GM23338 (cell line): ENCODE measurements at regions not wholly inside any gene's neighbourhood (a gene's known extent, or its start where the extent isn't known, plus 50 kb on each side); places are given as distances from the start of the nearest gene placed in this dataset.
A peak's percentile ranks its signal among the peaks of the same experiment; 100 is the strongest.

Source experiments
- ATAC-seq: fragments of 200-7000 bp; cut with Tn5 transposase; 3 replicates; pipeline ENCODE4 v1.9.1; 2020
- DNase-seq: peaks from one replicate; pipeline ENCODE4 v3.0.0-alpha.2; 2015; ENCODE audit warnings: low spot score
- H2AFZ ChIP-seq: fragments of 200-600 bp; sonication (generic); 2 replicates; pipeline ENCODE4 v1.8.0; 2016; ENCODE audit warnings: antibody characterized with exemption, mild to moderate bottlenecking, moderate library complexity
- H3F3A ChIP-seq: fragments of 200-600 bp; sonication (generic); replicated peaks from 2 replicates; pipeline ENCODE4 v1.8.0; 2017; ENCODE audit warnings: antibody characterized with exemption, mixed run types, low read depth
- H3K27ac ChIP-seq: fragments of 200-600 bp; sonication (generic); 2 replicates; pipeline ENCODE4 v1.6.1; 2016; ENCODE audit warnings: low read depth
- H3K27me3 ChIP-seq: fragments of 200-600 bp; sonication (generic); 2 replicates; pipeline ENCODE4 v1.8.0; 2016; ENCODE audit warnings: mild to moderate bottlenecking, mixed run types, moderate library complexity; ENCODE audit not compliant: insufficient read depth
- H3K36me3 ChIP-seq: fragments of 200-600 bp; sonication (generic); 2 replicates; pipeline ENCODE4 v1.8.0; 2016; ENCODE audit warnings: mild to moderate bottlenecking; ENCODE audit not compliant: insufficient read depth
- H3K4me1 ChIP-seq: fragments of 200-600 bp; sonication (generic); 2 replicates; pipeline ENCODE4 v1.8.0; 2016; ENCODE audit warnings: mild to moderate bottlenecking, moderate library complexity; ENCODE audit not compliant: insufficient read depth
- H3K4me2 ChIP-seq: fragments of 200-600 bp; sonication (generic); 2 replicates; pipeline ENCODE4 v1.7.1; 2017; ENCODE audit warnings: mixed run types
- H3K4me3 ChIP-seq: fragments of 200-600 bp; sonication (generic); 2 replicates; pipeline ENCODE4 v1.6.1; 2016; ENCODE audit warnings: mixed run types
- H3K79me2 ChIP-seq: fragments of 200-600 bp; sonication (generic); replicated peaks from 2 replicates; pipeline ENCODE4 v1.8.0; 2017; ENCODE audit warnings: mild to moderate bottlenecking; ENCODE audit not compliant: insufficient read depth
- H3K9me2 ChIP-seq: fragments of 200-600 bp; sonication (generic); 2 replicates; pipeline ENCODE4 v1.8.0; 2017; ENCODE audit not compliant: insufficient read depth
- H4K20me1 ChIP-seq: fragments of 200-600 bp; sonication (generic); replicated peaks from 2 replicates; pipeline ENCODE4 v1.8.0; 2017; ENCODE audit warnings: mild to moderate bottlenecking; ENCODE audit not compliant: insufficient read depth
- H3K27ac Mint-ChIP-seq: 2 replicates; pipeline ENCODE4 v1.8.0; 2020; ENCODE audit warnings: inconsistent platforms, mild to moderate bottlenecking, moderate library complexity, mixed read lengths
- H3K27me3 Mint-ChIP-seq: 3 replicates; pipeline ENCODE4 v1.8.0; 2022; ENCODE audit warnings: low read depth, mild to moderate bottlenecking, moderate library complexity, mixed read lengths, inconsistent platforms; ENCODE audit not compliant: insufficient read depth, poor library complexity
- H3K36me3 Mint-ChIP-seq: 3 replicates; pipeline ENCODE4 v1.8.0; 2021; ENCODE audit warnings: low read depth, mild to moderate bottlenecking, inconsistent platforms, moderate library complexity, mixed read lengths
- H3K4me1 Mint-ChIP-seq: 3 replicates; pipeline ENCODE4 v1.8.0; 2020; ENCODE audit warnings: mild to moderate bottlenecking, inconsistent platforms, mixed read lengths
- H3K4me3 Mint-ChIP-seq: 3 replicates; pipeline ENCODE4 v1.8.0; 2021; ENCODE audit warnings: moderate library complexity, mild to moderate bottlenecking, inconsistent platforms, mixed read lengths
- H3K9me3 Mint-ChIP-seq: 3 replicates; pipeline ENCODE4 v1.8.0; 2020; ENCODE audit warnings: moderate library complexity, mild to moderate bottlenecking, inconsistent platforms, mixed read lengths
- CREB1 ChIP-seq: fragments of 250-450 bp; sonication (Bioruptor Pico); IDR thresholded peaks from 2 replicates; pipeline ENCODE4 v1.5.0; 2020; ENCODE audit warnings: low read depth, mild to moderate bottlenecking, moderate library complexity
- EZH2 ChIP-seq: fragments of 200-600 bp; sonication (generic); IDR thresholded peaks from one replicate; pipeline ENCODE4 v1.8.0; 2017; ENCODE audit warnings: antibody characterized with exemption, mild to moderate bottlenecking, low read depth; ENCODE audit not compliant: unreplicated experiment
- EZH2phosphoT487 ChIP-seq: fragments of 200-600 bp; sonication (generic); IDR thresholded peaks from one replicate; pipeline ENCODE4 v1.8.1; 2018; ENCODE audit warnings: antibody characterized with exemption; ENCODE audit not compliant: unreplicated experiment
- JUNB ChIP-seq: IDR thresholded peaks from one replicate; pipeline ENCODE4 v1.6.1; 2016; ENCODE audit warnings: antibody characterized with exemption; ENCODE audit not compliant: unreplicated experiment
- NANOG ChIP-seq: IDR thresholded peaks from 2 replicates; pipeline ENCODE4 v1.6.1; 2016; ENCODE audit warnings: antibody characterized with exemption, borderline replicate concordance
- POLR2AphosphoS5 ChIP-seq: IDR thresholded peaks from 2 replicates; pipeline ENCODE4 v1.6.1; 2016; ENCODE audit warnings: antibody characterized with exemption, low read depth
- STAT1 ChIP-seq: IDR thresholded peaks from one replicate; pipeline ENCODE4 v1.6.1; 2016; ENCODE audit warnings: antibody characterized with exemption; ENCODE audit not compliant: unreplicated experiment
- ZNF331 ChIP-seq: fragments of 250-450 bp; sonication (Bioruptor Pico); IDR thresholded peaks from 2 replicates; pipeline ENCODE4 v1.5.0; 2020; ENCODE audit warnings: low read depth, mild to moderate bottlenecking, moderate library complexity
- ZNF462 ChIP-seq: fragments of 250-450 bp; sonication (Bioruptor Pico); IDR thresholded peaks from 2 replicates; pipeline ENCODE4 v1.5.0; 2020; ENCODE audit warnings: mild to moderate bottlenecking, moderate library complexity
- TF ChIP-seq, protein P1 (sequence below), 2 experiments: fragments of 200-600 bp in 1 of 2; sonication (generic) in 1 of 2; conservative IDR thresholded peaks; 2 replicates each; pipeline versions ENCODE4 v1.5.1 to v1.6.1; 2016 to 2017; ENCODE audit warnings: antibody characterized with exemption in 2 of 2, low read depth in 2 of 2, mild to moderate bottlenecking in 2 of 2, moderate library complexity in 1 of 2

- Histone ChIP-seq H4K20me1 (no peaks in the 10 kb centered on the region), H3K4me1 (peaks cover 12% of the 10 kb centered on the region), H2AFZ (no peak overlapping the region), H3K27ac (no peak overlapping the region), H3K4me2 (no peak overlapping the region), H3K4me3 (no peak overlapping the region), H3K27me3 (no peaks in the 10 kb centered on the region), H3K9me2 (0 out of 2 replicates have a peak, but pooled peaks cover 6% of the 10 kb centered on the region), H3F3A (no peaks in the 10 kb centered on the region), H3K36me3 (no peaks in the 10 kb centered on the region), H3K79me2 (no peaks in the 10 kb centered on the region)
- Mint-ChIP-seq H3K4me3 (no peak overlapping the region), H3K4me1 (peaks cover 23% of the 10 kb centered on the region), H3K27ac (no peak overlapping the region), H3K27me3 (peaks cover 5% of the 10 kb centered on the region), H3K9me3 (peaks cover 16% of the 10 kb centered on the region), H3K36me3 (peaks cover 17% of the 10 kb centered on the region; the same call in 2 of the 3 replicates)
- ATAC-seq (no peak), DNase-seq (no peak)
- no peak for TF ChIP-seq JUNB
- TF ChIP-seq EZH2phosphoT487 = no peak
- TF ChIP-seq NANOG = no peak
- TF ChIP-seq, protein P1, sequence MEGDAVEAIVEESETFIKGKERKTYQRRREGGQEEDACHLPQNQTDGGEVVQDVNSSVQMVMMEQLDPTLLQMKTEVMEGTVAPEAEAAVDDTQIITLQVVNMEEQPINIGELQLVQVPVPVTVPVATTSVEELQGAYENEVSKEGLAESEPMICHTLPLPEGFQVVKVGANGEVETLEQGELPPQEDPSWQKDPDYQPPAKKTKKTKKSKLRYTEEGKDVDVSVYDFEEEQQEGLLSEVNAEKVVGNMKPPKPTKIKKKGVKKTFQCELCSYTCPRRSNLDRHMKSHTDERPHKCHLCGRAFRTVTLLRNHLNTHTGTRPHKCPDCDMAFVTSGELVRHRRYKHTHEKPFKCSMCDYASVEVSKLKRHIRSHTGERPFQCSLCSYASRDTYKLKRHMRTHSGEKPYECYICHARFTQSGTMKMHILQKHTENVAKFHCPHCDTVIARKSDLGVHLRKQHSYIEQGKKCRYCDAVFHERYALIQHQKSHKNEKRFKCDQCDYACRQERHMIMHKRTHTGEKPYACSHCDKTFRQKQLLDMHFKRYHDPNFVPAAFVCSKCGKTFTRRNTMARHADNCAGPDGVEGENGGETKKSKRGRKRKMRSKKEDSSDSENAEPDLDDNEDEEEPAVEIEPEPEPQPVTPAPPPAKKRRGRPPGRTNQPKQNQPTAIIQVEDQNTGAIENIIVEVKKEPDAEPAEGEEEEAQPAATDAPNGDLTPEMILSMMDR (conservative IDR thresholded peaks at IDR 0.05; ENCODE audit: low read depth in 2 of 2) = no peak
These were observed 144.4 kb upstream of the EXOC2 start for GRCh38 chr6:837380-837779.

DNA sequence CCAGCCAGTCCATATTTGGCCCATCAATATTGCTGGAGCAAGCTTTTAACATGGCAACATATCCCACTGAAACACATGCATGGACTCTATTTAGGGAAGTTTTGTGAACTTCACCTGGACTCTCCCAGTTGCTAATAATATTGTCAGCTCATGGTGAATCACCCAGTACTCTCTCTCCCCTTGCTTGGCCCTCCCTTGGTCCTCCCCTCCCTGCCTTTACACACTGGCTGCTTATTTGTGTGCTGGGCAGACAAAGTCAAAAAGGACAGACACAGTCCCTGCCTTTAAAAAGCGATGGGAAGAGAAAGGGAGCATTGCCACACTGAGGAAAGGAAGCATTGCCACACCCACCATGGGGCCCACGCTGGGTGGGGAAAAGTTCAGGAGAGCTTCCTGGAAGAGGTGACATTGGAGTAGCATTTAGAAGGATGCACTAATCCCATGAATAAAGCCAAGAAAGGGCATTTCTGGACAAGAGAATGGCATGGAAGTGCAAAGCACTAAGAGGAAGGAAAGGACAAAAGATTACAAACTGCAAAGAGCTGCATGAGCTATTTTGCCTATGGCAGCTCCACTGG lies 143.4 kb upstream of the EXOC2 start:
- Mint-ChIP-seq H3K36me3 (peaks cover 22% of the 10 kb centered on the region; the same call in 2 of the 3 replicates), H3K27me3 (peaks cover 5% of the 10 kb centered on the region), H3K4me3 (no peak overlapping the region), H3K27ac (no peak overlapping the region), H3K4me1 (peaks cover 18% of the 10 kb centered on the region), H3K9me3 (peaks cover 24% of the 10 kb centered on the region)
- Histone ChIP-seq H3F3A (no peaks in the 10 kb centered on the region), H3K36me3 (no peaks in the 10 kb centered on the region), H3K4me3 (no peak overlapping the region), H2AFZ (peak overlapping the region; percentile 18; the same call in 1 of the 2 replicates), H3K9me2 (0 out of 2 replicates have a peak, but pooled peaks cover 2% of the 10 kb centered on the region), H3K27me3 (no peaks in the 10 kb centered on the region), H4K20me1 (no peaks in the 10 kb centered on the region), H3K27ac (no peak overlapping the region), H3K4me1 (peaks cover 12% of the 10 kb centered on the region), H3K4me2 (no peak overlapping the region), H3K79me2 (no peaks in the 10 kb centered on the region)
- DNase-seq (no peak), ATAC-seq (no peak)
- TF ChIP-seq, protein P1 (conservative IDR thresholded peaks at IDR 0.05; ENCODE audit: low read depth in 2 of 2) = no peak
- TF ChIP-seq EZH2phosphoT487 (no peak), POLR2AphosphoS5 (no peak), NANOG (no peak), STAT1 (no peak), ZNF331 (CRISPR knock-in tag) (no peak), CREB1 (CRISPR knock-in tag) (no peak), JUNB (no peak), ZNF462 (CRISPR knock-in tag) (no peak), EZH2 (no peak)
